ENCODE measurements at regions not wholly inside any gene's neighbourhood (a gene's known extent, or its start where the extent isn't known, plus 50 kb on each side); places are given as distances from the start of the nearest gene placed in this dataset.
A peak's percentile ranks its signal among the peaks of the same experiment; 100 is the strongest.

DNA sequence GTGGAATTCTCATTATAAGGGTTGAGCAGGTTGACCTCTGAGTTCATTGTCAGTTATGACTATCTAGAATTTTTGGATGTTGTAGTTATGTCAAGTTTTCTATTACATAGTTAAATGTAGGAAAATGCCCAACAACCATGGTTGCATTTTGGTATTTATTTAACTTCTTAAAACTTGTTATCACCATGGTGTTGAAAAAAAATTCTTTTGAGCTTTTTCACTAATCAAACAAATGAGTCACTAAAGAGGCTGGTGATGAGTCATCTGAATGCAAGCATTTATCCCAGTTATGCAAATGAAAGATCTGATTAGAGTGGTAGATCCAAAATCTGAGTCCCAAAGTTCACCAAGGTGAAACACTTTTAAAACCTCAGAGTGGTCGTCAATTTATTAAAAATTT, 624.7 kb upstream of the IGFBP3 start:
- peak; percentile 61 for ATAC-seq (ENCODE audit: low read depth)
- CTCF ChIA-PET, result interaction anchor here (0.6 kb wide), 2 partner anchors 9 to 29 kb away, joined by 3 to 5 read pairs; no protein-coding TSS in a partner anchor
- intact Hi-C loops (cut with micrococcal nuclease), result no loop called here

More for the DNA sequence above, 624.7 kb upstream of the IGFBP3 start:
- Histone ChIP-seq H3K79me1 (ENCODE audit: low read depth in 1 of 2, low read length in 2 of 2) (no peaks in the 10 kb centered on the region), H3K4me1 (ENCODE audit: control insufficient read depth, insufficient read depth, low read length) (peaks cover 4% of the 10 kb centered on the region; the same call in 1 of the 2 replicates), H3K14ac (replicated peaks; ENCODE audit: low read depth, low read length) (no peak overlapping the region), H3K4me2 (ENCODE audit: low read depth, low read length) (no peak overlapping the region), H4K91ac (ENCODE audit: insufficient read depth, low read depth, low read length) (no peak overlapping the region), H3K27ac (ENCODE audit: insufficient read depth, low read length) (no peak overlapping the region; the same call in 1 of the 2 replicates), H3K18ac (ENCODE audit: low read depth, low read length) (no peak overlapping the region), H2BK15ac (ENCODE audit: low read depth, low read length) (no peak overlapping the region), H4K8ac (ENCODE audit: low read depth in 2 of 2, low read length in 2 of 2) (no peak overlapping the region; a peak in 1 of 4 replicates), H3K36me3 (ENCODE audit: control insufficient read depth, insufficient read depth, low read length) (no peaks in the 10 kb centered on the region), H3K9ac (ENCODE audit: low read depth, low read length) (no peak overlapping the region), H2AK9ac (replicated peaks; ENCODE audit: low read depth, low read length, poor library complexity) (no peak overlapping the region), H3K27me3 (ENCODE audit: control insufficient read depth, insufficient read depth, low read length) (no peaks in the 10 kb centered on the region), H4K20me1 (ENCODE audit: insufficient read depth, low read length) (no peaks in the 10 kb centered on the region), H2AFZ (replicated peaks; ENCODE audit: low read length, poor library complexity) (no peak overlapping the region), H3K4ac (ENCODE audit: low read depth, low read length) (no peak overlapping the region), H3K9me3 (ENCODE audit: control insufficient read depth, insufficient read depth, low read length) (no peaks in the 10 kb centered on the region), H4K5ac (ENCODE audit: low read depth, low read length) (no peak overlapping the region), H2AK5ac (ENCODE audit: low read depth, low read length) (no peak overlapping the region), H3K56ac (ENCODE audit: extremely low read depth, insufficient read depth, low read length) (no peak overlapping the region), H2BK20ac (ENCODE audit: low read depth, low read length) (no peak overlapping the region), H3K23ac (ENCODE audit: low read depth, low read length) (no peak overlapping the region), H2BK5ac (ENCODE audit: low read depth, low read length, poor library complexity, severe bottlenecking) (peak overlapping the region; percentile 73), H3K4me3 (ENCODE audit: insufficient read depth, low read depth, low read length) (no peak overlapping the region), H3K9me1 (ENCODE audit: insufficient read depth, low read length) (peaks cover 3% of the 10 kb centered on the region), H2BK120ac (ENCODE audit: low read depth, low read length) (peak overlapping the region; percentile 83; the same call in 1 of the 2 replicates)
- peak; percentile 83 for DNase-seq
- TF ChIP-seq RFX5 (IDR thresholded peaks at IDR 0.05; ENCODE audit: low read depth, low read length) (no peak), MXI1 (IDR thresholded peaks at IDR 0.05; ENCODE audit: borderline replicate concordance, low read depth, low read length) (no peak), SMC3 (IDR thresholded peaks at IDR 0.05; ENCODE audit: low read depth, low read length) (no peak), FOS (IDR thresholded peaks at IDR 0.05; ENCODE audit: low read depth, low read length) (peak; percentile 99), CEBPB (IDR thresholded peaks at IDR 0.05; ENCODE audit: low read depth, low read length) (peak; percentile 56; the same call in 1 of the 2 replicates), BHLHE40 (IDR thresholded peaks at IDR 0.05; ENCODE audit: low read depth, low read length) (peak; percentile 74; the same call in 1 of the 2 replicates)
- TF ChIP-seq, protein P1, sequence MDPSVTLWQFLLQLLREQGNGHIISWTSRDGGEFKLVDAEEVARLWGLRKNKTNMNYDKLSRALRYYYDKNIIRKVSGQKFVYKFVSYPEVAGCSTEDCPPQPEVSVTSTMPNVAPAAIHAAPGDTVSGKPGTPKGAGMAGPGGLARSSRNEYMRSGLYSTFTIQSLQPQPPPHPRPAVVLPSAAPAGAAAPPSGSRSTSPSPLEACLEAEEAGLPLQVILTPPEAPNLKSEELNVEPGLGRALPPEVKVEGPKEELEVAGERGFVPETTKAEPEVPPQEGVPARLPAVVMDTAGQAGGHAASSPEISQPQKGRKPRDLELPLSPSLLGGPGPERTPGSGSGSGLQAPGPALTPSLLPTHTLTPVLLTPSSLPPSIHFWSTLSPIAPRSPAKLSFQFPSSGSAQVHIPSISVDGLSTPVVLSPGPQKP (IDR thresholded peaks at IDR 0.05; ENCODE audit: borderline replicate concordance, low read depth, low read length), result no peak
- dilution Hi-C loops (cut with HindIII; ENCODE audit: low sequenced_read_pairs, unreplicated experiment) (no loop called here), in situ Hi-C loops (cut with MboI; ENCODE audit: low sequenced_read_pairs) (no loop called here)
- BruUV-seq (replicated peaks), result no TSS peak
- no CpG with 5 or more reads among the region's 1 CpG for WGBS, 2 experiments (ENCODE audit: extremely low coverage in 2 of 2, insufficient read length in 1 of 2)
- POLR2A ChIA-PET (ENCODE audit: unreplicated experiment), result no interaction called here

Data from IMR-90 (cell line).